ENCODE measurements at regions not wholly inside any gene's neighbourhood (a gene's known extent, or its start where the extent isn't known, plus 50 kb on each side); places are given as distances from the start of the nearest gene placed in this dataset.

DNA sequence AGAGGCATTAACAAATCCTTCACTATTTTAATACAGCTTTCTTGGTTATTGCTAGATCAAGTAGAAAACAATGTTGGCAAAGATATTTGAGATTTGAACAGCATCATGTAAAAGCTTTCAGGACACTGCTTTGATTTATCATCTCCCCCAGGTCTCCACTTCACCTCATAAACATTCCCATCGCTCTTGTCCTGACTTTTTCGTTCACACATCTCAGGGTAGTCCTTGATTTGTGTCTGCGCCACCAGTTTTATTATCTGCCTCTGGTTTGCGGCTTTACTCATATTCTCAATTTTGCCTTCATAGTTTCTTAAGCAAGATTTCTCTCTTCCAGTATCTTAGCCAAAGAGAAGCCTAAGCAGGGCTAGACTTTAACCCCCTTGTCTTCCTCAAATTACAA is 63.5 kb upstream of the ROR1 start:
- Histone ChIP-seq H3K4me3 (ENCODE audit: low read depth, low read length) (no peak overlapping the region), H3K36me3 (ENCODE audit: control insufficient read depth, insufficient read depth, low read length) (no peaks in the 10 kb centered on the region), H3K27me3 (ENCODE audit: control insufficient read depth, insufficient read depth, low read length) (peaks cover 10% of the 10 kb centered on the region; the same call in 1 of the 2 replicates)
- TF ChIP-seq, protein P1, sequence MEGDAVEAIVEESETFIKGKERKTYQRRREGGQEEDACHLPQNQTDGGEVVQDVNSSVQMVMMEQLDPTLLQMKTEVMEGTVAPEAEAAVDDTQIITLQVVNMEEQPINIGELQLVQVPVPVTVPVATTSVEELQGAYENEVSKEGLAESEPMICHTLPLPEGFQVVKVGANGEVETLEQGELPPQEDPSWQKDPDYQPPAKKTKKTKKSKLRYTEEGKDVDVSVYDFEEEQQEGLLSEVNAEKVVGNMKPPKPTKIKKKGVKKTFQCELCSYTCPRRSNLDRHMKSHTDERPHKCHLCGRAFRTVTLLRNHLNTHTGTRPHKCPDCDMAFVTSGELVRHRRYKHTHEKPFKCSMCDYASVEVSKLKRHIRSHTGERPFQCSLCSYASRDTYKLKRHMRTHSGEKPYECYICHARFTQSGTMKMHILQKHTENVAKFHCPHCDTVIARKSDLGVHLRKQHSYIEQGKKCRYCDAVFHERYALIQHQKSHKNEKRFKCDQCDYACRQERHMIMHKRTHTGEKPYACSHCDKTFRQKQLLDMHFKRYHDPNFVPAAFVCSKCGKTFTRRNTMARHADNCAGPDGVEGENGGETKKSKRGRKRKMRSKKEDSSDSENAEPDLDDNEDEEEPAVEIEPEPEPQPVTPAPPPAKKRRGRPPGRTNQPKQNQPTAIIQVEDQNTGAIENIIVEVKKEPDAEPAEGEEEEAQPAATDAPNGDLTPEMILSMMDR (IDR thresholded peaks at IDR 0.05; ENCODE audit: insufficient read depth, low read depth, low read length), result no peak
- ChIA-PET POLR2A (no interaction called here), CTCF (interaction anchor here (1.1 to 1.7 kb wide), 2 partner anchors 13 to 19 kb away, joined by 3 to 8 read pairs; no protein-coding TSS in a partner anchor)
- no peak for DNase-seq (ENCODE audit: low read depth)

DNA sequence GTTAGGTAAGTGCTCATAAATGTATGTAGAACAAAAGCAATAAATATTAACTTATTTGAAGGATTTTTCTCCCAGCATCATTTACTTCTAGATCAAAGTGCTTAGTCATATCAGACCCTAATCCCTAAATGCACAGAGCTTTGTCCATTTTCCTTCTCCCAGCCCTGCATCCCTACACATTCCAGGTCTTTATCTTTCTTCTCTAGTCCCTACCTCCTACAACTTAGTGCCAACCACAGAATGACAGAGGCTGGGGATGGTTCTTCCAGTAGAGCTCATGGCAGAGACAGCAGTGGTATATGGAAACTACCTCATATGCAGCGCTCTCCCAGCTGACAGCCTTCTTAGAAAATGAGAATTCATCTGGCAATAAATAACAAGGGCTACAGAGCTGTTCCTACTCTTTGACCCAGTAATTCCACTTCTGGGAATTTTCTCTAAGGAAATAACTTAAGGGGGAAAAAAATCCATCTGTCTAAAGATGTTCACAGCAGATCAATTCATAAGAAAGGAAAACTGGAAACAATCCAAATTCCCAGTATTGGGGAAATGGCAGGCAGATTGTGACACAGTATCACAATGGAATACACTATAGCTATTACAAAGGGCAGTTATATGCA is 62.9 kb upstream of the ROR1 start:
- Histone ChIP-seq H3K4me3 (ENCODE audit: low read depth, low read length) (no peak overlapping the region), H3K36me3 (ENCODE audit: control insufficient read depth, insufficient read depth, low read length) (no peaks in the 10 kb centered on the region), H3K27me3 (ENCODE audit: control insufficient read depth, insufficient read depth, low read length) (peaks cover 10% of the 10 kb centered on the region; the same call in 1 of the 2 replicates)
- ChIA-PET CTCF (interaction anchor here (1.1 to 1.7 kb wide), 3 partner anchors 13 to 426 kb away, joined by 3 to 8 read pairs (median 6); no protein-coding TSS in a partner anchor), POLR2A (no interaction called here)
- no peak for DNase-seq (ENCODE audit: low read depth)
- TF ChIP-seq, protein P1 (IDR thresholded peaks at IDR 0.05; ENCODE audit: insufficient read depth, low read depth, low read length), result no peak

DNA sequence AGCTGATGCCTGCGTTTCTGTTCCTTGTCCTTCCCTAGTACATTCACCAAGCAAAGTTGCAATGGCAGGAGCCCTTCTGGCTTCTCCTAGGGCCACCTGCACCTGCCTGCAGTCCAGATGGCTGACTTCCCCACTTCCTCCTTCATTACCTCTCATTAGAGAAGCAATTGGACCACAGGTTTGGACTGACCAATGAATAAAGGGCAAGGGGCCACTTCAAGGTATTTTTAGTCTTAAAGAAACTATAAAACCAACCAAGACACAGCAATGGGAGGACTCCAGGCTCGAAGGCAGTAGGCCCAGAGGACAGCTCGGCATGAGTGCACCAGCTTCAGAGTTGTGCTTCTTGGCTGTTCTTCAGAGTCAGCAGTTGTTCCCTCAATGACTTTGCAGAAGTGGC is 60.8 kb upstream of the ROR1 start:
- Histone ChIP-seq H3K27me3 (ENCODE audit: control insufficient read depth, insufficient read depth, low read length) (peaks cover 8% of the 10 kb centered on the region), H3K36me3 (ENCODE audit: control insufficient read depth, insufficient read depth, low read length) (no peaks in the 10 kb centered on the region), H3K4me3 (ENCODE audit: low read depth, low read length) (no peak overlapping the region)
- CTCF ChIA-PET, result no interaction called here
- no peak for DNase-seq (ENCODE audit: low read depth)
- POLR2A ChIA-PET, result no interaction called here
- TF ChIP-seq, protein P1 (IDR thresholded peaks at IDR 0.05; ENCODE audit: insufficient read depth, low read depth, low read length), result no peak

DNA sequence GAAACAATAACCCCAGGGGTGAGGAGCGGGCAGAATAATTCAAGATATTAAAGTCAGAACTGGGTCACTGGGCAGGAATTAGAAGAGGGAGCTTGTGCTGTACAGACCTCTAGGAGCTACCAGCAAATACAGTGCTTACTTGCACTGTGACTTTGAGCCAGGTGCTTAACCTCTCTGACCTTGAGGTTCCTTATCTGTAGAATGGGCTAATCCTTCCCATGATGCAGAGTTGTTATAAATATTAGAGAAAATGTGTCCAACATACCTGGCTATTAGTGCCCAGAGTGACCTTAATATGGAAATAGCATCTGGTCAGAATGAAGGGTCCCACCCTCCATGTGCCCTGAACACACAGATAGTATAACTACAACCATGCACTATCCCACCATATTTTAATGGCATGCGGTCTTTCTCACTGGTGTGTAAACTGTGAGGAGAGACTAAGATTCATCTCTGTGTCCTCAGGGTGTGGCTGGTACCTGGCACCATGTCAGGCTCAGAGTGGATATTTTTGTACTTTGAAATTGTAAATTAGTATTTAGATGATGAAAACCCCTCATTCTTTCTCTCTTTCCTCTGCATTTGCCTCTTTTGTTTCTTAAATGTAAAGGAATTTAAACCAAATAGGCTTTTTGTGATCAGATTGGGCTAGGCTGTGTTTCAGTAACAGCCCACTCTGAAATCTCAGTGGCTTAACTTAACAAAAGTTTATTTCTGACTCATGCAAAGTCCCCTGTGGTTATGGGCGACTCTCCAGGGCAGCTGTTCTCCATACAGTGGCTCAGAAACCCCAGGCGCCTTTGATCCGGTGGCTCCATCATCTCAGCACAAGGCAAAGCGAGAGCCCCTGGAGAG is 60.0 kb upstream of the ROR1 start:
- ChIA-PET CTCF (no interaction called here), POLR2A (no interaction called here)
- TF ChIP-seq, protein P1 (IDR thresholded peaks at IDR 0.05; ENCODE audit: insufficient read depth, low read depth, low read length), result no peak
- no peak overlapping the region for H3K4me3 ChIP-seq (ENCODE audit: low read depth, low read length)
- peaks cover 8% of the 10 kb centered on the region for H3K27me3 ChIP-seq (ENCODE audit: control insufficient read depth, insufficient read depth, low read length)
- no peaks in the 10 kb centered on the region for H3K36me3 ChIP-seq (ENCODE audit: control insufficient read depth, insufficient read depth, low read length)
- peak; percentile 45 for DNase-seq (ENCODE audit: low read depth)

DNA sequence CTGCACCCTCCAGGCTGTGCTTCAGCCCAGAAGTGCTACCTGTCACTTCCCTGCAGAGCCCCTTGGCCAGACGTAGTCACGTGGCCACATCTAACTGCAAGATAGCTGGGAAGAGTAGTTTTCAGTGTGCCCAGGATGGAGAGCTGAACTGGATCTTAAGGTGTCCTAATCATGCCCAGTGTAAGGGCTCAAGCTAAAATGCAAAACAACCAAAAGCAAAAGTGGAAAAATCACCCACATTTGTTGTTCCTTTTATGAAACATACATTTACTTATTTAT is 59.4 kb upstream of the ROR1 start:
- TF ChIP-seq, protein P1 (IDR thresholded peaks at IDR 0.05; ENCODE audit: insufficient read depth, low read depth, low read length), result no peak
- CTCF ChIA-PET, result no interaction called here

More for the DNA sequence above, 59.4 kb upstream of the ROR1 start:
- peaks cover 9% of the 10 kb centered on the region for H3K27me3 ChIP-seq (ENCODE audit: control insufficient read depth, insufficient read depth, low read length)
- H3K36me3 ChIP-seq (ENCODE audit: control insufficient read depth, insufficient read depth, low read length), result no peaks in the 10 kb centered on the region
- POLR2A ChIA-PET, result no interaction called here
- H3K4me3 ChIP-seq (ENCODE audit: low read depth, low read length), result no peak overlapping the region
- DNase-seq (ENCODE audit: low read depth), result no peak

Data from BJ (cell line).